HCT116 (cell line): ENCODE measurements at regions not wholly inside any gene's neighbourhood (a gene's known extent, or its start where the extent isn't known, plus 50 kb on each side); places are given as distances from the start of the nearest gene placed in this dataset.

ENCODE experiments used
- ATAC-seq: fragments of 200-7000 bp; cut with Tn5 transposase; 2 replicates; pipeline ENCODE4 v1.9.1; 2020; ENCODE audit warnings: mild to moderate bottlenecking, moderate library complexity
- BruUV-seq: library from RNA; stranded (reverse); fragments of 400-500 nt; replicated peaks from 2 replicates; lab custom pipeline; 2021; lab: Mats Ljungman, UMichigan
- CTCF ChIA-PET: fragments of 300-600 bp; sonication (Branson Sonifier 250); formaldehyde crosslinking; loops from one replicate; lab custom pipeline; 2021; ENCODE audit warnings: antibody characterized with exemption; lab: Charles Lee
- POLR2A ChIA-PET: fragments of 300-600, 350-600 bp; sonication (Branson Sonifier 250); formaldehyde crosslinking; loops from one replicate; lab custom pipeline; 2021; ENCODE audit warnings: antibody characterized with exemption; lab: Charles Lee
- RAD21 ChIA-PET, 2 experiments: fragments of 300-600 bp; sonication (Branson Sonifier 250); formaldehyde crosslinking; loops; one replicate each; lab custom pipeline; 2023; ENCODE audit warnings: low total read pairs in 2 of 2; ENCODE audit not compliant: uncharacterized antibody in 2 of 2, unreplicated experiment in 2 of 2, low non-redundant PET in 1 of 2; lab: Charles Lee
- DNase-seq: peaks from one replicate; pipeline ENCODE4 v3.0.0-alpha.2; 2010; ENCODE audit warnings: low read depth, low spot score
- H2AFZ ChIP-seq: fragments of 200-600 bp; shearing (Covaris generic), sonication (generic); 2 replicates; pipeline ENCODE4 v1.6.1; 2017; ENCODE audit warnings: low read depth, mixed run types, mixed read lengths, antibody characterized with exemption, low read length; ENCODE audit not compliant: poor library complexity, severe bottlenecking
- H3K27ac ChIP-seq: 2 replicates; pipeline ENCODE4 v1.5.1; 2012; ENCODE audit warnings: low read depth, low read length
- H3K27me3 ChIP-seq: fragments of 200-600 bp; sonication (generic); 2 replicates; pipeline ENCODE4 v1.6.1; 2016; ENCODE audit warnings: mixed run types, low read length, mixed read lengths; ENCODE audit not compliant: insufficient read depth
- H3K36me3 ChIP-seq, 2 experiments: fragments of 200-500 bp in 1 of 2; fragments of 200-600 bp in 1 of 2; sonication (Bioruptor generic) in 1 of 2; sonication (generic) in 1 of 2; 2 replicates each; pipeline versions ENCODE4 v1.5.1 to v1.6.1; 2014 to 2016; ENCODE audit warnings: low read length in 2 of 2, inconsistent platforms in 1 of 2, mixed read lengths in 1 of 2, mixed run types in 1 of 2; ENCODE audit not compliant: insufficient read depth in 2 of 2, control insufficient read depth in 1 of 2
- H3K4me1 ChIP-seq, 2 experiments: fragments of 200-600 bp in 1 of 2; sonication (generic) in 1 of 2; 2 replicates each; pipeline versions ENCODE4 v1.5.1 to v1.6.1; 2012 to 2017; ENCODE audit warnings: low read length in 2 of 2, inconsistent platforms in 1 of 2, mild to moderate bottlenecking in 1 of 2, mixed read lengths in 1 of 2, mixed run types in 1 of 2, moderate library complexity in 1 of 2; ENCODE audit not compliant: insufficient read depth in 2 of 2, control insufficient read depth in 1 of 2
- H3K4me2 ChIP-seq: fragments of 200-600 bp; sonication (generic); 2 replicates; pipeline ENCODE4 v1.6.1; 2017; ENCODE audit warnings: mixed run types, low read length, mixed read lengths
- H3K4me3 ChIP-seq, 2 experiments: fragments of 200-600 bp in 1 of 2; sonication (generic) in 1 of 2; replicated peaks in 1 of 2; 2 replicates each; pipeline ENCODE4 v1.5.1; 2011 to 2016; ENCODE audit warnings: low read length in 2 of 2, control low read depth in 1 of 2, low read depth in 1 of 2, mild to moderate bottlenecking in 1 of 2, mixed read lengths in 1 of 2, mixed run types in 1 of 2
- H3K79me2 ChIP-seq: fragments of 200-600 bp; sonication (generic); 2 replicates; pipeline ENCODE4 v1.6.1; 2017; ENCODE audit warnings: mild to moderate bottlenecking, mixed run types, low read length, moderate library complexity, mixed read lengths; ENCODE audit not compliant: insufficient read depth
- H3K9ac ChIP-seq: fragments of 200-600 bp; sonication (generic); 2 replicates; pipeline ENCODE4 v1.6.1; 2016; ENCODE audit warnings: low read length, mixed read lengths
- H3K9me2 ChIP-seq: fragments of 200-600 bp; sonication (generic), shearing (Covaris generic); 2 replicates; pipeline ENCODE4 v1.6.1; 2017; ENCODE audit warnings: mixed run types, mild to moderate bottlenecking, moderate library complexity; ENCODE audit not compliant: insufficient read depth
- H3K9me3 ChIP-seq, 2 experiments: fragments of 200-500 bp in 1 of 2; fragments of 200-600 bp in 1 of 2; sonication (Bioruptor generic) in 1 of 2; sonication (generic) in 1 of 2; 2 replicates each; pipeline ENCODE4 v1.6.1; 2014 to 2017; ENCODE audit warnings: low read length in 2 of 2, mixed read lengths in 2 of 2, inconsistent platforms in 1 of 2, low read depth in 1 of 2, mild to moderate bottlenecking in 1 of 2, mixed run types in 1 of 2, moderate library complexity in 1 of 2; ENCODE audit not compliant: control insufficient read depth in 1 of 2, insufficient read depth in 1 of 2
- H4K20me1 ChIP-seq: fragments of 200-600 bp; sonication (generic), shearing (Covaris generic); 2 replicates; pipeline ENCODE4 v1.6.1; 2017; ENCODE audit warnings: mixed run types, mild to moderate bottlenecking, moderate library complexity; ENCODE audit not compliant: insufficient read depth
- CBX3 ChIP-seq: IDR thresholded peaks from 2 replicates; pipeline ENCODE4 v1.6.1; 2012; ENCODE audit warnings: low read depth
- CEBPB ChIP-seq: IDR thresholded peaks from 2 replicates; pipeline ENCODE4 v1.6.1; 2012; ENCODE audit warnings: low read depth
- EGR1 ChIP-seq: IDR thresholded peaks from 2 replicates; pipeline ENCODE4 v1.6.1; 2012; ENCODE audit warnings: low read depth
- ELF1 ChIP-seq: IDR thresholded peaks from 2 replicates; pipeline ENCODE4 v1.6.1; 2012; ENCODE audit warnings: low read depth, borderline replicate concordance
- EZH2 ChIP-seq: fragments of 200-600 bp; sonication (generic); IDR thresholded peaks from 2 replicates; pipeline ENCODE4 v1.6.1; 2017; ENCODE audit warnings: antibody characterized with exemption, mixed run types
- EZH2phosphoT487 ChIP-seq: fragments of 200-600 bp; IDR thresholded peaks from 2 replicates; pipeline ENCODE4 v1.6.1; 2018; ENCODE audit warnings: antibody characterized with exemption, borderline replicate concordance
- FOSL1 ChIP-seq: IDR thresholded peaks from 2 replicates; pipeline ENCODE4 v1.6.1; 2012; ENCODE audit warnings: low read depth
- JUND ChIP-seq: IDR thresholded peaks from 2 replicates; pipeline ENCODE4 v1.6.1; 2012
- POLR2A ChIP-seq: IDR thresholded peaks from 2 replicates; pipeline ENCODE4 v1.7.0; 2011; ENCODE audit warnings: borderline replicate concordance; ENCODE audit not compliant: insufficient read depth, insufficient read length; ENCODE audit errors: extremely low read depth
- POLR2AphosphoS5 ChIP-seq: IDR thresholded peaks from 2 replicates; pipeline ENCODE4 v1.6.1; 2011; ENCODE audit warnings: mild to moderate bottlenecking, low read depth, low read length, moderate library complexity
- RAD21 ChIP-seq: IDR thresholded peaks from 2 replicates; pipeline ENCODE4 v1.6.1; 2012; ENCODE audit warnings: low read depth, mild to moderate bottlenecking
- SIN3A ChIP-seq: IDR thresholded peaks from 2 replicates; pipeline ENCODE4 v1.6.1; 2012; ENCODE audit warnings: low read depth
- SP1 ChIP-seq: IDR thresholded peaks from 2 replicates; pipeline ENCODE4 v1.6.1; 2012; ENCODE audit warnings: low read depth
- SRF ChIP-seq: IDR thresholded peaks from 2 replicates; pipeline ENCODE4 v1.6.1; 2012; ENCODE audit warnings: low read depth
- ZBTB33 ChIP-seq: IDR thresholded peaks from 2 replicates; pipeline ENCODE4 v1.6.1; 2011; ENCODE audit warnings: mild to moderate bottlenecking, low read length, moderate library complexity; ENCODE audit not compliant: insufficient replicate concordance; ENCODE audit errors: extremely low read depth
- ZFX ChIP-seq: fragments of 450-650 bp; IDR thresholded peaks from 2 replicates; pipeline ENCODE4 v1.6.1; 2017
- intact Hi-C: fragments of 100-400 bp; cut with micrococcal nuclease; formaldehyde crosslinking; loops from 2 replicates; pipeline ENCODE4 v1.10.0; 2022
- TF ChIP-seq, protein P1 (sequence below): IDR thresholded peaks from 2 replicates; pipeline ENCODE4 v1.6.1; 2012; ENCODE audit warnings: low read depth
- TF ChIP-seq, protein P2 (sequence below): IDR thresholded peaks from 2 replicates; pipeline ENCODE4 v1.6.1; 2012

GRCh38 chr2:82260521-82260920, 1956.0 kb upstream of the LRRTM1 start:
- H3K36me3 ChIP-seq, result no peaks in the 10 kb centered on the region
- no peak overlapping the region for H3K27ac ChIP-seq
- POLR2A ChIA-PET, result no interaction called here
- no peak overlapping the region for H3K4me3 ChIP-seq
- no TSS peak for BruUV-seq
- no peak for ATAC-seq
- H3K9ac ChIP-seq, result no peak overlapping the region
- H2AFZ ChIP-seq, result no peak overlapping the region
- intact Hi-C loops, result no loop called here
- no peaks in the 10 kb centered on the region for H3K9me3 ChIP-seq
- no peaks in the 10 kb centered on the region for H3K9me2 ChIP-seq
- no peak for DNase-seq
- no peaks in the 10 kb centered on the region for H3K4me1 ChIP-seq
- no peaks in the 10 kb centered on the region for H4K20me1 ChIP-seq
- H3K4me2 ChIP-seq, result no peak overlapping the region
- TF ChIP-seq EZH2phosphoT487 (no peak), RAD21 (no peak), SRF (no peak), SIN3A (no peak), EZH2 (no peak)
- RAD21 ChIA-PET, result no interaction called here
- no peaks in the 10 kb centered on the region for H3K27me3 ChIP-seq
- CTCF ChIA-PET, result no interaction called here
- no peaks in the 10 kb centered on the region for H3K79me2 ChIP-seq

DNA sequence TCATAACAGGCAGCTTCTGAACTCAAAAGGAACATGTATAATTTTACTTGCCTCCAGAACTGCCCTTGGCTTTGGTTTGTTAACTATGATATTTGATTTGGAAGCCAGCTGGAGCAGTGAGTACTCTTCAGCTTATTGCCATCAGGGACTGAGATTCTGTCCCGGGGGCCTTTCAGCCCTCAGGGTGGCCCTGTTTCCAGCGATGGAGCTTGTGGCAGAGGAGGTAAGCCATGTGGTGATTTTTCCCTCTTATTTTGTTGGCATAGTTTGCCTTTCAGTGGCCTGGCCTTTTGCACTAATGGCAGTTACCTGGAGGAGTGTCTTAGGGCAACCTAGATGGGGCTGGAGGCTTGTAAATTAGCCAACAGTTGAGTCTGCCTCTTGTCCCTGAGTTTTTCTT, 1955.0 kb upstream of the LRRTM1 start:
- Histone ChIP-seq H3K4me1 (no peaks in the 10 kb centered on the region), H3K9me3 (no peaks in the 10 kb centered on the region), H4K20me1 (no peaks in the 10 kb centered on the region), H3K27me3 (no peaks in the 10 kb centered on the region), H3K79me2 (no peaks in the 10 kb centered on the region), H2AFZ (no peak overlapping the region), H3K36me3 (no peaks in the 10 kb centered on the region), H3K4me2 (no peak overlapping the region), H3K27ac (no peak overlapping the region), H3K4me3 (no peak overlapping the region), H3K9ac (no peak overlapping the region), H3K9me2 (no peaks in the 10 kb centered on the region)
- no TSS peak for BruUV-seq
- RAD21 ChIA-PET, result no interaction called here
- POLR2A ChIA-PET, result no interaction called here
- DNase-seq, result no peak
- intact Hi-C loops, result no loop called here
- CTCF ChIA-PET, result no interaction called here
- ATAC-seq, result no peak
- TF ChIP-seq POLR2AphosphoS5, result no peak
- TF ChIP-seq, protein P1, sequence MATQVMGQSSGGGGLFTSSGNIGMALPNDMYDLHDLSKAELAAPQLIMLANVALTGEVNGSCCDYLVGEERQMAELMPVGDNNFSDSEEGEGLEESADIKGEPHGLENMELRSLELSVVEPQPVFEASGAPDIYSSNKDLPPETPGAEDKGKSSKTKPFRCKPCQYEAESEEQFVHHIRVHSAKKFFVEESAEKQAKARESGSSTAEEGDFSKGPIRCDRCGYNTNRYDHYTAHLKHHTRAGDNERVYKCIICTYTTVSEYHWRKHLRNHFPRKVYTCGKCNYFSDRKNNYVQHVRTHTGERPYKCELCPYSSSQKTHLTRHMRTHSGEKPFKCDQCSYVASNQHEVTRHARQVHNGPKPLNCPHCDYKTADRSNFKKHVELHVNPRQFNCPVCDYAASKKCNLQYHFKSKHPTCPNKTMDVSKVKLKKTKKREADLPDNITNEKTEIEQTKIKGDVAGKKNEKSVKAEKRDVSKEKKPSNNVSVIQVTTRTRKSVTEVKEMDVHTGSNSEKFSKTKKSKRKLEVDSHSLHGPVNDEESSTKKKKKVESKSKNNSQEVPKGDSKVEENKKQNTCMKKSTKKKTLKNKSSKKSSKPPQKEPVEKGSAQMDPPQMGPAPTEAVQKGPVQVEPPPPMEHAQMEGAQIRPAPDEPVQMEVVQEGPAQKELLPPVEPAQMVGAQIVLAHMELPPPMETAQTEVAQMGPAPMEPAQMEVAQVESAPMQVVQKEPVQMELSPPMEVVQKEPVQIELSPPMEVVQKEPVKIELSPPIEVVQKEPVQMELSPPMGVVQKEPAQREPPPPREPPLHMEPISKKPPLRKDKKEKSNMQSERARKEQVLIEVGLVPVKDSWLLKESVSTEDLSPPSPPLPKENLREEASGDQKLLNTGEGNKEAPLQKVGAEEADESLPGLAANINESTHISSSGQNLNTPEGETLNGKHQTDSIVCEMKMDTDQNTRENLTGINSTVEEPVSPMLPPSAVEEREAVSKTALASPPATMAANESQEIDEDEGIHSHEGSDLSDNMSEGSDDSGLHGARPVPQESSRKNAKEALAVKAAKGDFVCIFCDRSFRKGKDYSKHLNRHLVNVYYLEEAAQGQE, result no peak
- no peak for TF ChIP-seq SP1
- TF ChIP-seq, protein P2, sequence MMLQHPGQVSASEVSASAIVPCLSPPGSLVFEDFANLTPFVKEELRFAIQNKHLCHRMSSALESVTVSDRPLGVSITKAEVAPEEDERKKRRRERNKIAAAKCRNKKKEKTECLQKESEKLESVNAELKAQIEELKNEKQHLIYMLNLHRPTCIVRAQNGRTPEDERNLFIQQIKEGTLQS, result no peak
- TF ChIP-seq RAD21, result no peak
- no peak for TF ChIP-seq POLR2A
- no peak for TF ChIP-seq SIN3A
- TF ChIP-seq FOSL1, result no peak
- TF ChIP-seq SRF, result no peak
- no peak for TF ChIP-seq CEBPB
- no peak for TF ChIP-seq CBX3
- no peak for TF ChIP-seq EZH2
- TF ChIP-seq JUND, result no peak
- no peak for TF ChIP-seq ZBTB33
- no peak for TF ChIP-seq EZH2phosphoT487
- TF ChIP-seq ZFX, result no peak
- no peak for TF ChIP-seq EGR1
- TF ChIP-seq ELF1, result no peak
